ENCODE measurements at regions not wholly inside any gene's neighbourhood (a gene's known extent, or its start where the extent isn't known, plus 50 kb on each side); places are given as distances from the start of the nearest gene placed in this dataset.

- H3K4me3 Mint-ChIP-seq (ENCODE audit: unreplicated experiment): no peak overlapping the region
- no peak overlapping the region for H3K27ac Mint-ChIP-seq (ENCODE audit: unreplicated experiment)
- TF ChIP-seq CTCF (IDR thresholded peaks at IDR 0.05): no peak
- no peaks in the 10 kb centered on the region for H3K36me3 Mint-ChIP-seq (ENCODE audit: low read depth)
- no peak for DNase-seq (ENCODE audit: low spot score)
- H3K27me3 Mint-ChIP-seq (ENCODE audit: low read depth): no peaks in the 10 kb centered on the region
- no peaks in the 10 kb centered on the region for H3K9me3 Mint-ChIP-seq (ENCODE audit: low read depth)
- H3K4me1 Mint-ChIP-seq (ENCODE audit: low read depth): peaks cover 16% of the 10 kb centered on the region
Observed at GRCh38 chr4:137775701-137776100, 243.4 kb upstream of the PCDH18 start.

GRCh38 chr4:137774501-137774900 lies 242.2 kb upstream of the PCDH18 start:
- DNase-seq (ENCODE audit: low spot score): no peak
- Mint-ChIP-seq H3K4me3 (ENCODE audit: unreplicated experiment) (no peak overlapping the region), H3K9me3 (ENCODE audit: low read depth) (no peaks in the 10 kb centered on the region), H3K27me3 (ENCODE audit: low read depth) (no peaks in the 10 kb centered on the region), H3K4me1 (ENCODE audit: low read depth) (peaks cover 16% of the 10 kb centered on the region), H3K27ac (ENCODE audit: unreplicated experiment) (no peak overlapping the region), H3K36me3 (ENCODE audit: low read depth) (no peaks in the 10 kb centered on the region)
- no peak for TF ChIP-seq CTCF (IDR thresholded peaks at IDR 0.05)

- Mint-ChIP-seq H3K4me1 (ENCODE audit: low read depth) (peaks cover 12% of the 10 kb centered on the region), H3K27me3 (ENCODE audit: low read depth) (no peaks in the 10 kb centered on the region), H3K4me3 (ENCODE audit: unreplicated experiment) (no peak overlapping the region), H3K27ac (ENCODE audit: unreplicated experiment) (no peak overlapping the region), H3K36me3 (ENCODE audit: low read depth) (no peaks in the 10 kb centered on the region), H3K9me3 (ENCODE audit: low read depth) (no peaks in the 10 kb centered on the region)
- TF ChIP-seq CTCF (IDR thresholded peaks at IDR 0.05): no peak
- no peak for DNase-seq (ENCODE audit: low spot score)
Observed at GRCh38 chr4:137768881-137769280, 236.6 kb upstream of the PCDH18 start.

- Mint-ChIP-seq H3K27ac (ENCODE audit: unreplicated experiment) (no peak overlapping the region), H3K9me3 (ENCODE audit: low read depth) (no peaks in the 10 kb centered on the region), H3K36me3 (ENCODE audit: low read depth) (no peaks in the 10 kb centered on the region), H3K4me3 (ENCODE audit: unreplicated experiment) (no peak overlapping the region), H3K4me1 (ENCODE audit: low read depth) (peaks cover 12% of the 10 kb centered on the region), H3K27me3 (ENCODE audit: low read depth) (no peaks in the 10 kb centered on the region)
- TF ChIP-seq CTCF (IDR thresholded peaks at IDR 0.05): no peak
- no peak for DNase-seq (ENCODE audit: low spot score)
Observed at GRCh38 chr4:137768196-137768595, 235.9 kb upstream of the PCDH18 start.

GRCh38 chr4:137762591-137762990 lies 230.3 kb upstream of the PCDH18 start:
- TF ChIP-seq CTCF (IDR thresholded peaks at IDR 0.05): no peak
- Mint-ChIP-seq H3K4me1 (ENCODE audit: low read depth) (peaks cover 5% of the 10 kb centered on the region), H3K27ac (ENCODE audit: unreplicated experiment) (no peak overlapping the region), H3K27me3 (ENCODE audit: low read depth) (no peaks in the 10 kb centered on the region), H3K4me3 (ENCODE audit: unreplicated experiment) (no peak overlapping the region), H3K9me3 (ENCODE audit: low read depth) (no peaks in the 10 kb centered on the region), H3K36me3 (ENCODE audit: low read depth) (no peaks in the 10 kb centered on the region)
- DNase-seq (ENCODE audit: low spot score): no peak

All from chondrocyte (in vitro differentiated cells).